ENCODE measurements at regions not wholly inside any gene's neighbourhood (a gene's known extent, or its start where the extent isn't known, plus 50 kb on each side); places are given as distances from the start of the nearest gene placed in this dataset.

- H3K4me3 ChIP-seq (ENCODE audit: low read depth, low read length) = no peak overlapping the region
- DNase-seq (ENCODE audit: low read depth, low spot score) = peak; percentile 71
- TF ChIP-seq, protein P1, sequence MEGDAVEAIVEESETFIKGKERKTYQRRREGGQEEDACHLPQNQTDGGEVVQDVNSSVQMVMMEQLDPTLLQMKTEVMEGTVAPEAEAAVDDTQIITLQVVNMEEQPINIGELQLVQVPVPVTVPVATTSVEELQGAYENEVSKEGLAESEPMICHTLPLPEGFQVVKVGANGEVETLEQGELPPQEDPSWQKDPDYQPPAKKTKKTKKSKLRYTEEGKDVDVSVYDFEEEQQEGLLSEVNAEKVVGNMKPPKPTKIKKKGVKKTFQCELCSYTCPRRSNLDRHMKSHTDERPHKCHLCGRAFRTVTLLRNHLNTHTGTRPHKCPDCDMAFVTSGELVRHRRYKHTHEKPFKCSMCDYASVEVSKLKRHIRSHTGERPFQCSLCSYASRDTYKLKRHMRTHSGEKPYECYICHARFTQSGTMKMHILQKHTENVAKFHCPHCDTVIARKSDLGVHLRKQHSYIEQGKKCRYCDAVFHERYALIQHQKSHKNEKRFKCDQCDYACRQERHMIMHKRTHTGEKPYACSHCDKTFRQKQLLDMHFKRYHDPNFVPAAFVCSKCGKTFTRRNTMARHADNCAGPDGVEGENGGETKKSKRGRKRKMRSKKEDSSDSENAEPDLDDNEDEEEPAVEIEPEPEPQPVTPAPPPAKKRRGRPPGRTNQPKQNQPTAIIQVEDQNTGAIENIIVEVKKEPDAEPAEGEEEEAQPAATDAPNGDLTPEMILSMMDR (IDR thresholded peaks at IDR 0.05; ENCODE audit: insufficient read depth, low read length, missing control alignments) = no peak
- ChIA-PET CTCF (interaction anchor here (1.0 to 2.0 kb wide), 3 partner anchors 85 to 105 kb away, joined by 3 to 8 read pairs (median 3); no protein-coding TSS in a partner anchor), POLR2A (interaction anchor here (0.5 to 1.5 kb wide), 8 partner anchors 11 to 495 kb away, joined by 3 to 9 read pairs (median 4); no protein-coding TSS in a partner anchor)
These were observed 177.6 kb downstream of the HHIPL2 start for GRCh38 chr1:222370081-222370912.

GRCh38 chr1:222369148-222369547 lies 178.8 kb downstream of the HHIPL2 start:
- TF ChIP-seq, protein P1 (IDR thresholded peaks at IDR 0.05; ENCODE audit: insufficient read depth, low read length, missing control alignments) = no peak
- H3K4me3 ChIP-seq (ENCODE audit: low read depth, low read length) = no peak overlapping the region
- no peak for DNase-seq (ENCODE audit: low read depth, low spot score)
- POLR2A ChIA-PET = no interaction called here
- CTCF ChIA-PET = interaction anchor here (1.0 kb wide), 1 partner anchor 103 kb away, joined by 3 read pairs; no protein-coding TSS in a partner anchor

DNA sequence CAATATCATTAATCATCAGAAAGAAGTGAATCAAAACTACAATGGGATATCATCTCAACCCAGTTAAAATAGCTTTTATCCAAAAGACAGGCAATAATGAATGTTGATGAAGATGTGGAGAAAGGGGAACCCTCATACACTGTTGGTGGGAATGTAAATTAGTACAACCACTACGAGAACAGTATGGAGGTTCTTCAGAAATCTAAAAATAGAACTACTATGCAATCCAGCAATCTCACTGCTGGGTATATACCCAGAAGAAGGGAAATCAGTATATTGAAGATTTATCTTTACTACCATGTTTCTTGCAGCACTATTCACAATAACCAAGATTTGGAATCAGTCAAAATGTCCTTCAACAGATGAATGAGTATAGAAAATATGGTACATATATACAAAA lies 189.8 kb downstream of the HHIPL2 start:
- TF ChIP-seq, protein P1 (IDR thresholded peaks at IDR 0.05; ENCODE audit: insufficient read depth, low read length, missing control alignments) = no peak
- no peak overlapping the region for H3K4me3 ChIP-seq (ENCODE audit: low read depth, low read length)
- ChIA-PET POLR2A (no interaction called here), CTCF (no interaction called here)
- DNase-seq (ENCODE audit: low read depth, low spot score) = no peak

GRCh38 chr1:222357252-222357651 lies 190.7 kb downstream of the HHIPL2 start:
- no peak overlapping the region for H3K4me3 ChIP-seq (ENCODE audit: low read depth, low read length)
- TF ChIP-seq, protein P1 (IDR thresholded peaks at IDR 0.05; ENCODE audit: insufficient read depth, low read length, missing control alignments) = no peak
- DNase-seq (ENCODE audit: low read depth, low spot score) = no peak
- ChIA-PET CTCF (no interaction called here), POLR2A (no interaction called here)

- no peak overlapping the region for H3K4me3 ChIP-seq (ENCODE audit: low read depth, low read length)
- ChIA-PET POLR2A (no interaction called here), CTCF (no interaction called here)
- TF ChIP-seq, protein P1 (IDR thresholded peaks at IDR 0.05; ENCODE audit: insufficient read depth, low read length, missing control alignments) = no peak
- DNase-seq (ENCODE audit: low read depth, low spot score) = no peak
These were observed 200.3 kb downstream of the HHIPL2 start for GRCh38 chr1:222347627-222348026.

DNA sequence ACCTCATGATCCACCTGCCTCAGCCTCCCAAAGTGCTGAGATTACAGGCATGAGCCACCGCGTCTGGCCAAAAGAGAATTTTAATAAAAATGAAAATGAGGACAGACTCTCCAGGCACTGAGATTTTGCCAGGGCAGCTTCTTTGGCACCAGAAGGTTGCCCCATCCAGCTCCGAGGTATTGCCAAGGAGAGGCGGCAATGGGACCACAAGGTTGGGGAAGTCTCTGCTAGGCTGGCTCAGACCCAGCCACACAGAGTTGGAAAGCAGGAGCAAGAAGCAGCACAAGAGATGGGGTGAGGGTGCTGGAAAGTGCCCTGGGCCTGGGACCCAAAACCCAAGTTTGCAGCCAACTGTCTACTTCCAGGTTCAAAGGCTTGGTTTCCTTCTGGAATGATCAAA lies 200.9 kb downstream of the HHIPL2 start:
- CTCF ChIA-PET = interaction anchor here (1.0 kb wide), 1 partner anchor 108 kb away, joined by 3 read pairs; no protein-coding TSS in a partner anchor
- no peak overlapping the region for H3K4me3 ChIP-seq (ENCODE audit: low read depth, low read length)
- DNase-seq (ENCODE audit: low read depth, low spot score) = no peak
- TF ChIP-seq, protein P1 (IDR thresholded peaks at IDR 0.05; ENCODE audit: insufficient read depth, low read length, missing control alignments) = no peak
- POLR2A ChIA-PET = interaction anchor here (0.6 kb wide), 1 partner anchor 82 kb away, joined by 3 read pairs; no protein-coding TSS in a partner anchor
